Neuronal stem cell (in vitro differentiated cells): ENCODE measurements at regions not wholly inside any gene's neighbourhood (a gene's known extent, or its start where the extent isn't known, plus 50 kb on each side); places are given as distances from the start of the nearest gene placed in this dataset.

Experiments
- DNase-seq: peaks from one replicate; pipeline ENCODE4 v3.0.0-alpha.2; 2013; ENCODE audit warnings: low spot score
- H2AFZ ChIP-seq: one replicate; pipeline ENCODE4 v1.6.1; 2013; ENCODE audit warnings: mild to moderate bottlenecking, low read length, inconsistent platforms
- H2AK5ac ChIP-seq: 2 replicates; pipeline ENCODE4 v1.6.1; 2013; ENCODE audit warnings: low read depth, mild to moderate bottlenecking, inconsistent platforms, low read length, moderate library complexity, mixed read lengths
- H2BK120ac ChIP-seq: 2 replicates; pipeline ENCODE4 v1.6.1; 2013; ENCODE audit warnings: low read depth, mild to moderate bottlenecking, inconsistent platforms, low read length, moderate library complexity, mixed read lengths
- H2BK12ac ChIP-seq: one replicate; pipeline ENCODE4 v1.6.1; 2013; ENCODE audit warnings: low read length, inconsistent platforms
- H2BK15ac ChIP-seq: 2 replicates; pipeline ENCODE4 v1.6.1; 2013; ENCODE audit warnings: mild to moderate bottlenecking, low read length, inconsistent platforms, mixed read lengths
- H2BK5ac ChIP-seq: one replicate; pipeline ENCODE4 v1.6.1; 2013; ENCODE audit warnings: inconsistent platforms, mild to moderate bottlenecking, low read length, moderate library complexity
- H3K14ac ChIP-seq: one replicate; pipeline ENCODE4 v1.6.1; 2013; ENCODE audit warnings: low read length, inconsistent platforms
- H3K18ac ChIP-seq: 2 replicates; pipeline ENCODE4 v1.6.1; 2013; ENCODE audit warnings: low read length, inconsistent platforms
- H3K23ac ChIP-seq: 2 replicates; pipeline ENCODE4 v1.6.1; 2013; ENCODE audit warnings: low read depth, mild to moderate bottlenecking, mixed read lengths, low read length, inconsistent platforms; ENCODE audit not compliant: poor library complexity
- H3K27ac ChIP-seq: replicated peaks from 3 replicates; pipeline ENCODE4 v1.5.1; 2013; ENCODE audit warnings: low read length, inconsistent platforms
- H3K27me3 ChIP-seq, 3 experiments: 2 replicates each; pipeline ENCODE4 v1.6.1; 2013; ENCODE audit warnings: low read length in 3 of 3, mild to moderate bottlenecking in 2 of 3, inconsistent platforms in 1 of 3, low read depth in 1 of 3, mixed read lengths in 1 of 3, moderate library complexity in 1 of 3; ENCODE audit not compliant: control insufficient read depth in 3 of 3, insufficient read depth in 3 of 3
- H3K36me3 ChIP-seq, 2 donors: replicated peaks in 1 of 2; 2 replicates each; pipeline ENCODE4 v1.6.1; 2013; ENCODE audit warnings: low read length in 2 of 2; ENCODE audit not compliant: control insufficient read depth in 2 of 2, insufficient read depth in 2 of 2
- H3K4ac ChIP-seq: 2 replicates; pipeline ENCODE4 v1.6.1; 2013; ENCODE audit warnings: inconsistent platforms, mild to moderate bottlenecking, low read length, moderate library complexity
- H3K4me1 ChIP-seq, 2 donors: 1 replicate in 1 of 2; 2 replicates in 1 of 2; pipeline ENCODE4 v1.6.1; 2013; ENCODE audit warnings: low read length in 2 of 2, low read depth in 1 of 2; ENCODE audit not compliant: control insufficient read depth in 2 of 2, insufficient read depth in 1 of 2
- H3K4me2 ChIP-seq: one replicate; pipeline ENCODE4 v1.6.1; 2013; ENCODE audit warnings: mild to moderate bottlenecking, low read length, inconsistent platforms; ENCODE audit not compliant: insufficient read depth, poor library complexity, severe bottlenecking
- H3K4me3 ChIP-seq, 2 donors: 2 replicates each; pipeline ENCODE4 v1.5.1; 2013; ENCODE audit warnings: low read length in 2 of 2, mild to moderate bottlenecking in 2 of 2, inconsistent platforms in 1 of 2, moderate library complexity in 1 of 2
- H3K79me1 ChIP-seq: one replicate; pipeline ENCODE4 v1.6.1; 2013; ENCODE audit warnings: low read depth, mild to moderate bottlenecking, inconsistent platforms, low read length, moderate library complexity
- H3K9ac ChIP-seq: one replicate; pipeline ENCODE4 v1.6.1; 2013; ENCODE audit warnings: mild to moderate bottlenecking, low read depth, low read length, inconsistent platforms; ENCODE audit not compliant: poor library complexity
- H3K9me3 ChIP-seq, 2 donors: replicated peaks in 1 of 2; 2 replicates each; pipeline versions ENCODE3 to v1.6.1; 2013; ENCODE audit warnings: low read length in 2 of 2, mild to moderate bottlenecking in 2 of 2, inconsistent platforms in 1 of 2, low read depth in 1 of 2, mixed read lengths in 1 of 2, moderate library complexity in 1 of 2; ENCODE audit not compliant: control insufficient read depth in 2 of 2, insufficient read depth in 1 of 2
- H4K8ac ChIP-seq: one replicate; pipeline ENCODE4 v1.6.1; 2013; ENCODE audit warnings: low read depth, mild to moderate bottlenecking, inconsistent platforms, low read length, moderate library complexity
- H4K91ac ChIP-seq: one replicate; pipeline ENCODE4 v1.6.1; 2013; ENCODE audit warnings: low read length, low read depth, mild to moderate bottlenecking, inconsistent platforms; ENCODE audit not compliant: poor library complexity
- WGBS, 2 donors: extraction: QIAGEN DNeasy Blood & Tissue Kit; methylation state at CpG; one replicate each; pipeline ENCODE4 v1.1.7; 2013; ENCODE audit warnings: missing lambda C conversion rate in 2 of 2, mixed read lengths in 1 of 2; ENCODE audit not compliant: insufficient read length in 2 of 2, insufficient replicate concordance in 1 of 2; ENCODE audit errors: extremely low coverage in 2 of 2; 5-methylcytosine and 5-hydroxymethylcytosine counted together

DNA sequence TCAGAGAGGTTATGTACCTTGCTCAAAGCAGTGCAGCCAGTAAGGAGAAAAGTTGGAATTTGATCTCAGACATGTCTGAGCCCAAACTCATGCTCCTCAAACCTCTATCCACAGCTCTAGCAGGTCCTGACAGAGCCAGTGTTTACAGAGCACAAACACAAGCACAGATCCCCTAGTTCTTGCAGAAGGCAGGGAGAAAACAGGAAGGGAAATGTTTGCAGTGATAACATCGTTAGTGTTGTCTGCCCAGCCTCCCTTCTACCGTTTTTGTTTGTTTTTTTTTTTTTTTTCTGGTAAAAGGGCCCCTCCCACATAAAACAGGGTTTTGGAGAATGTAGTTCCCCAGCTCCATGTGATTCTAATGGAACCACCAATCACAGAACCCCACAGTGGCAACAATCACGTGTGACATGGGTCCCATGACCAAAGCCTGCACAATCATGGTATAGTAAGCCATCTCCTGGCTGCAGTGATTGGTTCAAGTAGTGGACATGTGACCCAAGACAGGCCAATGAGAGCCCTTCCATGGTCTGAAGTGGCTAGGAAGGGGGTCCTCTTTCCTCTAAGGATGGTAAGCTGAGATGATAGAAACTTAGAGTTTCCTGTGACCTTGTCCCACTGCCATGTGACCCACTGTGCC lies 513.4 kb downstream of the MED13L start:
- no CpG with 5 or more reads among the region's 3 CpGs for WGBS, 2 donors
- Histone ChIP-seq H3K4ac (no peak overlapping the region), H3K9ac (no peak overlapping the region), H3K79me1 (no peaks in the 10 kb centered on the region), H3K9me3 (no peaks in the 10 kb centered on the region), H2BK15ac (no peak overlapping the region), H3K27ac (no peak overlapping the region), H3K14ac (no peak overlapping the region), H4K91ac (no peak overlapping the region), H4K8ac (no peak overlapping the region), H3K23ac (no peak overlapping the region), H2AK5ac (no peak overlapping the region), H3K36me3 (no peaks in the 10 kb centered on the region), H3K18ac (no peak overlapping the region), H3K27me3 (peaks cover 0 to 4% (median 0%) of the 10 kb centered on the region in 3 experiments), H3K4me1 (no peaks in the 10 kb centered on the region), H2BK12ac (no peak overlapping the region), H2AFZ (no peak overlapping the region), H3K4me3 (no peak overlapping the region), H2BK120ac (no peak overlapping the region), H3K4me2 (no peak overlapping the region), H2BK5ac (no peak overlapping the region)
- no peak for DNase-seq

DNA sequence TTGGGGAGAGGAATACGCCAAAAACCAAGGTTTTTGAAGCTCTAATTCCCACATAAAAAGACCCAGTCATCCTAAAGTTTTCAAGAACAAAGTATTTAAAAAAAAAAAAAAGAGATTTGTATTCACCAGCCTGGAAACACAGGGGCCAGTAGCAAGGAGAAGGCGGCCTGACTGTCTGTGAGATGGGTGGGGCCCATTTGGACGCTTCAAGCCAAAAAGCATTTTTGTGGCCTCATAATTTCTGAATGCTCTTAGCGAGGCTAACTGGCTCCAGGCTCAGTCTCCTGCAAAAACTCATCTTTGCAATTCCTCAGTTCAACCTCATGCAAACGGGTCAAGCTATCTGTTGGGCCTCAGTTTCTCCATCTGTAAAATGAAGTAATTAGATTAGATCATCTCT lies 514.1 kb downstream of the MED13L start:
- Histone ChIP-seq H3K4ac (no peak overlapping the region), H3K79me1 (no peaks in the 10 kb centered on the region), H3K18ac (no peak overlapping the region), H2BK12ac (no peak overlapping the region), H3K27me3 (peaks cover 0 to 5% (median 0%) of the 10 kb centered on the region in 3 experiments), H3K9me3 (no peaks in the 10 kb centered on the region), H3K14ac (no peak overlapping the region), H3K4me2 (no peak overlapping the region), H4K8ac (no peak overlapping the region), H3K27ac (no peak overlapping the region), H2AK5ac (no peak overlapping the region), H3K4me1 (peaks cover 0 to 1% of the 10 kb centered on the region in 2 donors), H3K9ac (no peak overlapping the region), H2AFZ (no peak overlapping the region), H3K4me3 (no peak overlapping the region), H3K23ac (no peak overlapping the region), H4K91ac (no peak overlapping the region), H2BK15ac (no peak overlapping the region), H2BK5ac (no peak overlapping the region), H2BK120ac (no peak overlapping the region), H3K36me3 (no peaks in the 10 kb centered on the region)
- WGBS, 2 donors: no CpG with 5 or more reads among the region's 5 CpGs
- no peak for DNase-seq

DNA sequence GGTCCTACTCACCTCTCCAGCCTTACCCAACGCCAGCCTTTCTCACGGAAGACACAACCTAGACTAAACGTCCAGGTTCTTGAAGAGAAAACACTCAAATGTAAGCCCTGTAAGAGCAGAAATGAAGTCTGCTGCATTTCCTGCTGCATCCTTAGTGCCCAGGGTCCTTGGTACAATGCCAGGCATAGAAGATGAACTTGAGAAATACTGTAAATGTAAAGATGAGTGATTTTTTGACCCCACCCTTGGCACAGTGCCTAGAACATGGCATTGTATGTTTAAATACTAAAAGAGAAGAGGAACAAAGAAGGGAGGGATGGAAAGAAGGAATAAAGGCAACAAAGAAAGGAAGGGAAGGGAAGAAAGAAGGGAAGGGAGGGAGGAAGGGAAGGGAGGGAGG lies 514.6 kb downstream of the MED13L start:
- no peak overlapping the region for H2BK12ac ChIP-seq
- no peak for DNase-seq
- no peak overlapping the region for H3K9ac ChIP-seq
- no peak overlapping the region for H4K8ac ChIP-seq
- H3K27me3 ChIP-seq: peaks cover 0 to 9% (median 0%) of the 10 kb centered on the region in 3 experiments
- H2AFZ ChIP-seq: no peak overlapping the region
- no peak overlapping the region for H3K14ac ChIP-seq
- no peak overlapping the region for H3K27ac ChIP-seq
- WGBS, 2 donors: no CpG with 5 or more reads among the region's 3 CpGs
- H3K18ac ChIP-seq: no peak overlapping the region
- no peak overlapping the region for H2BK120ac ChIP-seq
- H3K36me3 ChIP-seq: no peaks in the 10 kb centered on the region
- peaks cover 0 to 1% of the 10 kb centered on the region in 2 donors for H3K4me1 ChIP-seq
- H2AK5ac ChIP-seq: no peak overlapping the region
- no peak overlapping the region for H3K4ac ChIP-seq
- H4K91ac ChIP-seq: no peak overlapping the region
- H3K4me3 ChIP-seq: no peak overlapping the region
- no peaks in the 10 kb centered on the region for H3K9me3 ChIP-seq
- no peaks in the 10 kb centered on the region for H3K79me1 ChIP-seq
- no peak overlapping the region for H3K4me2 ChIP-seq
- no peak overlapping the region for H2BK15ac ChIP-seq
- H2BK5ac ChIP-seq: no peak overlapping the region
- H3K23ac ChIP-seq: no peak overlapping the region

DNA sequence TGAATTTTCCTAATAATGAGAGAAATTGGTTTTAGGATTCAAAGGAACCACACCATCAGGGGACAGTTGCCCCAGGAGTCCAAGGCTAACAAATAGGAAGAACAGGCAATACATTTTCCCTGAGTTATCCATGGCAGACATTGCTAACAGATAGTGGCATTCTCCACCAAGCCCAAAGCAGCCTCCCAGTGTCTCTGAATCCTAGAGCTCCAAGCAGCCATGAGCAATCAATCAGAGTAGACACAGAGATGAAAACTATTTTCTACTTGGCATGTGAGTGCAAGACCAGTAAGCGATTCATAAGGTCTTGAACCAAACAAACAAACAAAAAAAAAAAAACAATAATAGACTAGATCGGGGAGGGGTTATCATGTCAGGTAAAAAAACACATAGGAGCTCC lies 515.7 kb downstream of the MED13L start:
- Histone ChIP-seq H3K9me3 (no peaks in the 10 kb centered on the region), H4K91ac (no peak overlapping the region), H2BK15ac (no peak overlapping the region), H3K23ac (no peak overlapping the region), H2BK120ac (no peak overlapping the region), H3K14ac (no peak overlapping the region), H3K4me2 (no peak overlapping the region), H3K27ac (no peak overlapping the region), H3K4ac (no peak overlapping the region), H2BK12ac (no peak overlapping the region), H3K4me3 (no peak overlapping the region), H3K18ac (no peak overlapping the region), H2AK5ac (no peak overlapping the region), H3K4me1 (peaks cover 0 to 1% of the 10 kb centered on the region in 2 donors), H4K8ac (no peak overlapping the region), H2AFZ (no peak overlapping the region), H3K36me3 (no peaks in the 10 kb centered on the region), H3K9ac (no peak overlapping the region), H3K27me3 (peaks cover 0 to 20% (median 0%) of the 10 kb centered on the region in 3 experiments), H3K79me1 (no peaks in the 10 kb centered on the region), H2BK5ac (no peak overlapping the region)
- DNase-seq: no peak
- WGBS, 2 donors: no CpG with 5 or more reads among the region's 2 CpGs
